ENCODE measurements at regions not wholly inside any gene's neighbourhood (a gene's known extent, or its start where the extent isn't known, plus 50 kb on each side); places are given as distances from the start of the nearest gene placed in this dataset.

GRCh38 chr9:89247431-89248353, 63.3 kb upstream of the CKS2 start:
- H3K4me3 ChIP-seq (ENCODE audit: low read depth, low read length) = no peak overlapping the region
- TF ChIP-seq MYC (IDR thresholded peaks at IDR 0.05; ENCODE audit: low read depth, low read length) = no peak
- TF ChIP-seq, protein P1, sequence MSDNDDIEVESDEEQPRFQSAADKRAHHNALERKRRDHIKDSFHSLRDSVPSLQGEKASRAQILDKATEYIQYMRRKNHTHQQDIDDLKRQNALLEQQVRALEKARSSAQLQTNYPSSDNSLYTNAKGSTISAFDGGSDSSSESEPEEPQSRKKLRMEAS (IDR thresholded peaks at IDR 0.05; ENCODE audit: low read depth, low read length) = no peak
- TF ChIP-seq, protein P2, sequence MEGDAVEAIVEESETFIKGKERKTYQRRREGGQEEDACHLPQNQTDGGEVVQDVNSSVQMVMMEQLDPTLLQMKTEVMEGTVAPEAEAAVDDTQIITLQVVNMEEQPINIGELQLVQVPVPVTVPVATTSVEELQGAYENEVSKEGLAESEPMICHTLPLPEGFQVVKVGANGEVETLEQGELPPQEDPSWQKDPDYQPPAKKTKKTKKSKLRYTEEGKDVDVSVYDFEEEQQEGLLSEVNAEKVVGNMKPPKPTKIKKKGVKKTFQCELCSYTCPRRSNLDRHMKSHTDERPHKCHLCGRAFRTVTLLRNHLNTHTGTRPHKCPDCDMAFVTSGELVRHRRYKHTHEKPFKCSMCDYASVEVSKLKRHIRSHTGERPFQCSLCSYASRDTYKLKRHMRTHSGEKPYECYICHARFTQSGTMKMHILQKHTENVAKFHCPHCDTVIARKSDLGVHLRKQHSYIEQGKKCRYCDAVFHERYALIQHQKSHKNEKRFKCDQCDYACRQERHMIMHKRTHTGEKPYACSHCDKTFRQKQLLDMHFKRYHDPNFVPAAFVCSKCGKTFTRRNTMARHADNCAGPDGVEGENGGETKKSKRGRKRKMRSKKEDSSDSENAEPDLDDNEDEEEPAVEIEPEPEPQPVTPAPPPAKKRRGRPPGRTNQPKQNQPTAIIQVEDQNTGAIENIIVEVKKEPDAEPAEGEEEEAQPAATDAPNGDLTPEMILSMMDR (IDR thresholded peaks at IDR 0.05; ENCODE audit: low read depth, low read length) = no peak
- TF ChIP-seq POLR2A (IDR thresholded peaks at IDR 0.05; ENCODE audit: extremely low read depth, insufficient read length) = no peak
- DNase-seq (ENCODE audit: low read depth) = peak; percentile 11

DNA sequence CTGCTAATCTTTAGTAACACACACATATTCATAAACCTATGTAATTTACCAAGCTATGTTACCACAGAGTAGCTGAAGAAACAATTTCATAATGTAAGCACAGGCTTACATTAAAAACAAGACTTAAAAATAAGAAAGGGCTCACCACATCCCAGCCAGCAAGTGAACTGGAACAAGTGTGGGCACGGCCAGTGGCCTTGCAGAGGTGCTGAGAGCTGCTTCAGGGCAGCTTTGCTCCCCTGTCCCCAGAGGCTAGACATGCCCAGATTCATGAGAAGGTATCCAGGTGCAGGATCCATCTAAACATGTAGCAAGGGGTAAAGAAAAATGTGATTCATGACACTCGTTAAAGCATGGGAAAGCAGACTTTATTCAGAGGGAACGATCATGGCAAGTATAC, 62.0 kb upstream of the CKS2 start:
- DNase-seq (ENCODE audit: low read depth) = no peak
- H3K4me3 ChIP-seq (ENCODE audit: low read depth, low read length) = no peak overlapping the region
- no peak for TF ChIP-seq POLR2A (IDR thresholded peaks at IDR 0.05; ENCODE audit: extremely low read depth, insufficient read length)
- TF ChIP-seq, protein P1 (IDR thresholded peaks at IDR 0.05; ENCODE audit: low read depth, low read length) = no peak
- TF ChIP-seq, protein P2 (IDR thresholded peaks at IDR 0.05; ENCODE audit: low read depth, low read length) = no peak

GRCh38 chr9:89252651-89253267, 58.2 kb upstream of the CKS2 start:
- TF ChIP-seq, protein P1 (IDR thresholded peaks at IDR 0.05; ENCODE audit: low read depth, low read length) = no peak
- TF ChIP-seq MYC (IDR thresholded peaks at IDR 0.05; ENCODE audit: low read depth, low read length) = no peak
- no peak for TF ChIP-seq POLR2A (IDR thresholded peaks at IDR 0.05; ENCODE audit: extremely low read depth, insufficient read length)
- TF ChIP-seq, protein P2 (IDR thresholded peaks at IDR 0.05; ENCODE audit: low read depth, low read length) = no peak
- DNase-seq (ENCODE audit: low read depth) = no peak

GRCh38 chr9:89254058-89254772, 56.8 kb upstream of the CKS2 start:
- no peak for TF ChIP-seq POLR2A (IDR thresholded peaks at IDR 0.05; ENCODE audit: extremely low read depth, insufficient read length)
- TF ChIP-seq, protein P2 (IDR thresholded peaks at IDR 0.05; ENCODE audit: low read depth, low read length) = no peak
- TF ChIP-seq MYC (IDR thresholded peaks at IDR 0.05; ENCODE audit: low read depth, low read length) = no peak
- TF ChIP-seq, protein P1 (IDR thresholded peaks at IDR 0.05; ENCODE audit: low read depth, low read length) = no peak
- no peak for DNase-seq (ENCODE audit: low read depth)
- H3K4me3 ChIP-seq (ENCODE audit: low read depth, low read length) = no peak overlapping the region

More at GRCh38 chr9:89252651-89253267, 58.2 kb upstream of the CKS2 start:
- no peak overlapping the region for H3K4me3 ChIP-seq (ENCODE audit: low read depth, low read length)

GRCh38 chr9:89254773-89255125, 56.2 kb upstream of the CKS2 start:
- no peak for TF ChIP-seq MYC (IDR thresholded peaks at IDR 0.05; ENCODE audit: low read depth, low read length)
- peak; percentile 9 for DNase-seq (ENCODE audit: low read depth)

GRCh38 chr9:89256225-89256624, 54.8 kb upstream of the CKS2 start:
- H3K4me3 ChIP-seq (ENCODE audit: low read depth, low read length) = no peak overlapping the region
- TF ChIP-seq, protein P1 (IDR thresholded peaks at IDR 0.05; ENCODE audit: low read depth, low read length) = no peak
- TF ChIP-seq MYC (IDR thresholded peaks at IDR 0.05; ENCODE audit: low read depth, low read length) = no peak
- TF ChIP-seq POLR2A (IDR thresholded peaks at IDR 0.05; ENCODE audit: extremely low read depth, insufficient read length) = no peak
- TF ChIP-seq, protein P2 (IDR thresholded peaks at IDR 0.05; ENCODE audit: low read depth, low read length) = no peak
- no peak for DNase-seq (ENCODE audit: low read depth)

More at GRCh38 chr9:89254773-89255125, 56.2 kb upstream of the CKS2 start:
- H3K4me3 ChIP-seq (ENCODE audit: low read depth, low read length) = no peak overlapping the region

Measured in NB4 (cell line).